ENCODE measurements at regions not wholly inside any gene's neighbourhood (a gene's known extent, or its start where the extent isn't known, plus 50 kb on each side); places are given as distances from the start of the nearest gene placed in this dataset.
A peak's percentile ranks its signal among the peaks of the same experiment; 100 is the strongest.
"Not testable (repeated sequence)": the region's sequence is repeated elsewhere in the genome, so short reads cannot be mapped to it uniquely, and the experiment has no call there.

- Histone ChIP-seq H3K27ac (ENCODE audit: low read depth in 1 of 2, low read length in 2 of 2) (no peak overlapping the region), H3K4me1 (ENCODE audit: control insufficient read depth in 4 of 4, insufficient read depth in 4 of 4, low read length in 3 of 4) (peaks cover 0 to 8% (median 1%) of the 10 kb centered on the region in 4 donors), H3K27me3 (ENCODE audit: control insufficient read depth in 4 of 4, insufficient read depth in 4 of 4, low read length in 3 of 4) (no peaks in the 10 kb centered on the region), H3K9ac (ENCODE audit: low read depth in 1 of 2, low read length in 2 of 2) (no peak overlapping the region), H3K4me3 (ENCODE audit: low read depth in 1 of 3, low read length in 3 of 3) (no peak overlapping the region), H3K36me3 (ENCODE audit: control insufficient read depth in 4 of 4, insufficient read depth in 3 of 4, low read depth in 1 of 4, low read length in 3 of 4) (no peaks in the 10 kb centered on the region), H3K9me3 (ENCODE audit: control insufficient read depth in 4 of 4, low read length in 3 of 4) (no peaks in the 10 kb centered on the region)
- TF ChIP-seq FOXA1 (IDR thresholded peaks at IDR 0.05), result no peak
- WGBS, result 100% methylated on average over 2 of the region's 2 CpGs
- DNase-seq (ENCODE audit: low spot score), result no peak
Observed at GRCh38 chr17:77337150-77337549, 196.4 kb downstream of the SEC14L1 start.

- peaks cover 0 to 6% (median 0%) of the 10 kb centered on the region in 4 donors for H3K4me1 ChIP-seq (ENCODE audit: control insufficient read depth in 4 of 4, insufficient read depth in 4 of 4, low read length in 3 of 4)
Observed at GRCh38 chr17:77341069-77341541, 200.3 kb downstream of the SEC14L1 start.

GRCh38 chr17:77342656-77342990 lies 201.9 kb downstream of the SEC14L1 start:
- H3K4me3 ChIP-seq (ENCODE audit: low read depth in 1 of 3, low read length in 3 of 3); H3K36me3 ChIP-seq (ENCODE audit: control insufficient read depth in 4 of 4, insufficient read depth in 3 of 4, low read depth in 1 of 4, low read length in 3 of 4); H3K4me1 ChIP-seq (ENCODE audit: control insufficient read depth in 4 of 4, insufficient read depth in 4 of 4, low read length in 3 of 4); H3K9me3 ChIP-seq (ENCODE audit: control insufficient read depth in 4 of 4, low read length in 3 of 4); H3K27me3 ChIP-seq (ENCODE audit: control insufficient read depth in 4 of 4, insufficient read depth in 4 of 4, low read length in 3 of 4); DNase-seq (ENCODE audit: low spot score); H3K9ac ChIP-seq (ENCODE audit: low read depth in 1 of 2, low read length in 2 of 2): not testable (repeated sequence)
- peak overlapping the region in 1 of 2 donors; percentile 23 for H3K27ac ChIP-seq (ENCODE audit: low read depth in 1 of 2, low read length in 2 of 2)
- WGBS, result 76% methylated on average over 8 of the region's 8 CpGs

More at GRCh38 chr17:77341069-77341541, 200.3 kb downstream of the SEC14L1 start:
- no peak overlapping the region for H3K9ac ChIP-seq (ENCODE audit: low read depth in 1 of 2, low read length in 2 of 2)
- no peaks in the 10 kb centered on the region for H3K9me3 ChIP-seq (ENCODE audit: control insufficient read depth in 4 of 4, low read length in 3 of 4)
- no peaks in the 10 kb centered on the region for H3K27me3 ChIP-seq (ENCODE audit: control insufficient read depth in 4 of 4, insufficient read depth in 4 of 4, low read length in 3 of 4)
- no peak for DNase-seq (ENCODE audit: low spot score)
- TF ChIP-seq FOXA1 (IDR thresholded peaks at IDR 0.05), result no peak
- TF ChIP-seq TAF1 (conservative IDR thresholded peaks at IDR 0.05), result no peak
- TF ChIP-seq HNF4G (IDR thresholded peaks at IDR 0.05), result no peak
- TF ChIP-seq RAD21 (IDR thresholded peaks at IDR 0.05), result no peak
- TF ChIP-seq MAX (IDR thresholded peaks at IDR 0.05), result no peak
- TF ChIP-seq SP1 (IDR thresholded peaks at IDR 0.05), result no peak
- no peak for TF ChIP-seq HNF4A (conservative IDR thresholded peaks at IDR 0.05)
- no peak for TF ChIP-seq RXRA (IDR thresholded peaks at IDR 0.05)
- no peak for TF ChIP-seq GABPA (IDR thresholded peaks at IDR 0.05 in 1 of 2, conservative IDR thresholded peaks at IDR 0.05 in 1 of 2)
- no peak for TF ChIP-seq ZBTB33 (IDR thresholded peaks at IDR 0.05)
- no peak for TF ChIP-seq NR2F2 (IDR thresholded peaks at IDR 0.05)
- no peak for TF ChIP-seq CTCF (IDR thresholded peaks at IDR 0.05; ENCODE audit: low read depth, low read length, missing input control)
- TF ChIP-seq REST (IDR thresholded peaks at IDR 0.05), result no peak
- TF ChIP-seq JUND (IDR thresholded peaks at IDR 0.05), result no peak
- 70% methylated on average over 10 of the region's 10 CpGs for WGBS
- H3K36me3 ChIP-seq (ENCODE audit: control insufficient read depth in 4 of 4, insufficient read depth in 3 of 4, low read depth in 1 of 4, low read length in 3 of 4), result no peaks in the 10 kb centered on the region
- no peak overlapping the region for H3K27ac ChIP-seq (ENCODE audit: low read depth in 1 of 2, low read length in 2 of 2)
- H3K4me3 ChIP-seq (ENCODE audit: low read depth in 1 of 3, low read length in 3 of 3), result no peak overlapping the region

Data from liver (tissue), 8 donors.